HG03025 (cell line): ENCODE measurements at regions not wholly inside any gene's neighbourhood (a gene's known extent, or its start where the extent isn't known, plus 50 kb on each side); places are given as distances from the start of the nearest gene placed in this dataset.
"Not testable (repeated sequence)": the region's sequence is repeated elsewhere in the genome, so short reads cannot be mapped to it uniquely, and the experiment has no call there.

ENCODE experiments used
- ATAC-seq: cut with Tn5 transposase; IDR thresholded peaks from one replicate; pipeline ENCODE4 v1.9.1; 2021; ENCODE audit warnings: mild to moderate bottlenecking, moderate library complexity; ENCODE audit not compliant: unreplicated experiment, low FRiP score

GRCh38 chr10:32143302-32143847, 87.2 kb upstream of the KIF5B start:
- no peak for ATAC-seq

DNA sequence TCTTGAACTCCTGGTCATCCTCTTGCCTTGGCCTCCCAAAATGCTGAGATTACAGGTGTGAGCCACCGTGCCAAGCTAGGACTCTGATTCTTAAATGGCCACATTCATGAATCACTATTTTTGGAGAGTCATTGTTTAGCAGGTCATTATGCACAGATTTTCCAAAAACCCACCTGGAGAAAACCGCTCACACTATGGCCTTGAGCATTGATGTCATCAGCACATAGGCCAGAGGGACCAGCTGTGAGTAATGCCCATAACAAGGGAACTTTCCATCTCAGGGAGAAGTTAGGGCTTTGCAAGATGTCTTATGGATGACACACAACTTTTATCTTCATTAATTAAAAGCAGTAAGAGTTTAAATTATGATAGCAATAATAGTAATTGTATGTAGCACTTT, 86.4 kb upstream of the KIF5B start:
- ATAC-seq = no peak

- ATAC-seq = no peak
Measured at GRCh38 chr10:32141018-32141807, 85.0 kb upstream of the KIF5B start.

GRCh38 chr10:32140403-32140802, 84.2 kb upstream of the KIF5B start:
- no peak for ATAC-seq

DNA sequence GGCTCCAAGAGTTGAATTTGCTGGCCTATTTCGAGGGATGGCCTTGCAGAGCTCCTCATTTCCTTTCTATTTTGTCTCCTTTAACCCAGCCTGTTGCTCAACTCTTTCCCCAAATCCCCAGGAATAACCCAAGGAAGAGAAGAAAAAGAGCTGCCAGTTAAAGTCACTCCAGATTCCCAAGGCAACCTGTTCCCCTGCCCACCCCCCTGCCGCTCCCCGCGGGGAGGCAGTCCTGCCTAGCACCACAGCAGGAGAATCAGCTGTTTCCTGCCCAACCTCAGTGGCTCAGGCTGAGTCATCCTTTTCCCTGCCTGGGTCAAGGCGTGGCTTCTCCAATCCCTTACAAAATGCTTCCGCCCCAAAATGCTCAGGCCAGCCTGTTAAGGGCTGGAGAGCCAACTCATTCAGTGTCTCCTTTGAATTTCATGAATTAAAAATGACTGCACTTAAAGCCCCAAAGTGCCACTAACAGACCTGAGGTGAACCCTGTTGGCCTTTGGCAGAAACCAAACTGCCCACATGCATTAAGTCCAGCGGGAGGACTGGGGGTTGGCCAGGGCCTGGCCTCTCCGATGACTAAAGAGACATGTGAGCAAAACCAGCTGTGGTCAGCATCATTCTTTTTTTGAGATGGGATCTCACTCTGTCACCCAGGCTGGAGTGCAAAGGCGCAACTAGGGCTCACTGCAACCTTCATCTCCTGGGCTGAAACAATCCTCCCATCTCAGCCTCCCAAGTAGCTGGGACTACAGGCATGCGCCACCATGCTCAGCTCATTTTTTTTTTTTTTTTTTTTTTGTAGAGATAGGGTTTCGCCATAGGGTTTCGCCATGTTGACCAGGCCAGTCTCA, 83.2 kb upstream of the KIF5B start:
- ATAC-seq = no peak

- ATAC-seq = not testable (repeated sequence)
Measured at GRCh38 chr10:32136927-32137326, 80.7 kb upstream of the KIF5B start.

DNA sequence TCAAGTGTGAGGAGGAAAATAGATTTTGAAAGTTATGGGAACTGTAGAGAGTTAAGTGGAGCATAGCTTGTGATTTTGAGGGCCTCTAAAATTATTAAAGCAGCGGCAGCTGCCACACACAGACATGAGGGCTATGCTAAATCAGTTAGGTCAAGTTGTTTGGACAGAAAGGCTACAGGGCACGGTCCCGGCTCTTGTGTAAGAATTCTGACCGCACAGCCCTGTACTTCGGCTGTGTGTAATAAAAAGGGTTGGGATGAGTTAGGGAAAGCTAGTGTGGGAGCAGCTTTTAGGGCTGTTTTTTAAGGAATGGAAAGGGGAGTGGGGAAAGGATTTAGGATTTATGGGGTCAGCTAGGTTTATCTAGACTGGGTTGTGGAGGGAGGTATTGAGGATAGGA, 79.6 kb upstream of the KIF5B start:
- ATAC-seq = not testable (repeated sequence)

GRCh38 chr10:32132357-32132946, 76.2 kb upstream of the KIF5B start:
- ATAC-seq = no peak

DNA sequence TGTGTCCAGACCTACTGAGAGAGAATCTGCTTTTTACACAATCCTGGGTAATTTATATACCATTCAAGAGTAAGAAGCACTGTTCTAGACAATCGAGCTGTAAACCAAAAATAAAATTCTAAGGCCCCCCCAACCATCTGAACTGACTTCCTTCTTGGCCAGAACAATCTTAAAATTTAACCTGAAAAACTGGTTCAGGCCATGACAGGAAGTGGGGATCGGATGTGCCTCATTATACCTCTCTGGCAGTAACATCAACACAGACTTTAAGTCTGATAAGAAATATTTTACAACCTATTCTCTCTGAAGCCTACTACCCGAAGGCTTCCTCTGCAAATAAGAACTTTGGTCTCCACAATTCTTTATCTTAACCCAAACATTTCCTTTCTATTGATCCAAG, 75.2 kb upstream of the KIF5B start:
- ATAC-seq = no peak

DNA sequence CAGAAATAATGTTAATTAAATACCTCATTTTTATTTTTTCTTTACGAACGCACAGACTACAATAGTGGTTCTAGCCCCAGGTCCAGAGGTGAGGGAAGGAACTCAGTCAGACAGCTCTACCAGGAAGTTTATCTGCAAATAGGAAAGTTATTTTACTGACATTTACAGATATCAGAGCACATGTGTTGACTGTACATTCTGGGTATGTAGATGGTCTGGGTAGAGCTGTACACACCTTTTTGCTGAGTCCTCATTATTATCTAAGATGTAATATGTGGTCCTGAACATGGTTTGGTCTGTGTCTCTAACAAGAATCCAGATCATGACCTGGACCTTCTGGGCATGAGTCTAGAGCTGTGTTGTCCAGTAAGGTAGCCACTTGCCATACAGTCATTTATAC, 74.6 kb upstream of the KIF5B start:
- ATAC-seq = no peak

DNA sequence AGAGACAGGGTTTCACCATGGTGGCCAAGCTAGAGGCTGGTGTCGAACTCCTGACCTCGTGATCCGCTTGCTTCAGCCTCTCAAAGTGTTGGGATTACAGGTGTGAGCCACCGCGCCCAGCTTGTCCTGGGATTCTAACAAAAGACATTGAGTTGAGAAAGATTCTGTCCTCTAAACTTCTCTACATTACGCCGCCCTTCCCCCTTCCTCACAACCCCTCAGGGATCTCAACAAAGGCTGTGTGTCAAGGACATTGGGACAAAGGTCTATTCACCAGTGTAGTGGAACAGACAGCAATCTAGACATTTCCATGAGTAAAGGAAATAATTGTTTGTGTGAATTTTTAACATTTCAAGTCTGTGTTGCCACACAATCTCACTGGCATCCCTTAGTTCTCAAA, 68.8 kb upstream of the KIF5B start:
- no peak for ATAC-seq

GRCh38 chr10:32123021-32123420, 66.8 kb upstream of the KIF5B start:
- ATAC-seq = no peak

DNA sequence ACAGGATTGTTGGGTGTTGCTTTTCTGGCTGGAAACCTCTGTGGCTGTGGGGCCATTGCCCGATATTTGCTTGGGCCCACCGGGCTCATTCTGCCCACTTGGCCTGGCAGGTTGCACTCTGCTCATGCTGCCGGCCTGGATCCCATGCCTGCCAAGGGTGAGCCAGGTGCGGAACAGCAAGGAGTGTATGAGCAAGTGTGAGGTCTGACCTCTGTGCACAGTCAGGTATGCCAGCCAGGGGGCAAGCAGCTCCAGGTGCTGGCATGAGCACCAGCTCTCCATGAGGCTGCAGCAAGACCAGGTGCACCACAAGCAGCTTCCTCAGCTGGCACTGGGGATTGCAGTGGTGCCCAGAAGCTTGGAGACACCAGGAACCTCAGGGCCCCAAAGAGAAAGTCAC, 65.4 kb upstream of the KIF5B start:
- ATAC-seq = no peak

DNA sequence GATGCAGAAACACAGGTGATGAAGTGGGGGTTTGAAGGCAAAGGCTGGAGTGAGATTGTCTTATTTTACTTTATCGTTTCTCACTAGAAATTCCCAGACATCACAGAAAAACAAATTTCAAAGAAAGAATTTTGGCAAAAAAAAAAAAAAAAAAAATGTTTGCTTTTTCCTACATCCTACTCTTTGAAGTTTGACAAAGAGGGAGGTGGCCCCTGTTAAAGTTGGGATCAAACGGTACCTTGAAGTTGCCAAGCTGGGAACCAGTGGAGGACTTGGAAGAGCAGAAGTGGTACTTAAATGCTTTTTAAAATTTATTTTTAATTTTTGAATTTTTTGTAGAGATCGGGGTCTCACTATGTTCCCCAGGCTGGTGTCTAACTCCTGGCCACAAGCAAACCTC, 63.9 kb upstream of the KIF5B start:
- no peak for ATAC-seq

DNA sequence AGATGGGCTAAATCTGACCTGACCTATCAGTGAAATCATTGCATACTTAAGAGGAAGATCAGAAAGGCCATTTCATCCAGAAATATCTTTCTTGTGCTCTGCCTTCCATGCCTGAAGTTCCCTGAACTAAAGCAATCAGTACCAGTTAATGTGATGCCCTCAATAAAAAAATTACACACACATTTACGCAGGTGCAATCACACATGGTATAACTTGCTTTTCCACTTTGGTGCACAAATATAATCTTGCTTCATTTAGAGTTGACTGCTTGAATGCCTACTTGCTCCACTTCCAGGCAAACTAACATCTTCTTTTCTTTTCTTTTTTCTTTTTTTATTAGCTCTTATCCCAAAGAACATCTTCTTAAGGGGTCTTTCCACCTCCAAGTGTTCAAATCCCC, 58.3 kb upstream of the KIF5B start:
- ATAC-seq = no peak

- ATAC-seq = no peak
Measured at GRCh38 chr10:32112055-32112454, 55.8 kb upstream of the KIF5B start.

- no peak for ATAC-seq
Measured at GRCh38 chr10:32111585-32111984, 55.4 kb upstream of the KIF5B start.

- no peak for ATAC-seq
Measured at GRCh38 chr10:32110790-32111189, 54.6 kb upstream of the KIF5B start.

GRCh38 chr10:32109603-32110002, 53.4 kb upstream of the KIF5B start:
- no peak for ATAC-seq
